Fibroblast of lung (primary cell): ENCODE measurements at regions not wholly inside any gene's neighbourhood (a gene's known extent, or its start where the extent isn't known, plus 50 kb on each side); places are given as distances from the start of the nearest gene placed in this dataset.
A peak's percentile ranks its signal among the peaks of the same experiment; 100 is the strongest.

Experiments
- DNase-seq, 2 donors: peaks; one replicate each; pipeline versions ENCODE4 v3.0.0 to v3.0.0-alpha.2; 2010; ENCODE audit warnings: low read depth in 2 of 2
- H2AFZ ChIP-seq: 2 replicates; pipeline ENCODE4 v1.5.1; 2012; ENCODE audit warnings: low read length, control low read depth, inconsistent platforms
- H3K27ac ChIP-seq: 2 replicates; pipeline ENCODE4 v1.5.1; 2011; ENCODE audit warnings: low read length, control low read depth; ENCODE audit not compliant: insufficient read depth
- H3K27me3 ChIP-seq: 2 replicates; pipeline ENCODE4 v1.5.1; 2011; ENCODE audit warnings: mild to moderate bottlenecking, low read length; ENCODE audit not compliant: control insufficient read depth, insufficient read depth
- H3K36me3 ChIP-seq: 2 replicates; pipeline ENCODE4 v1.5.1; 2011; ENCODE audit warnings: low read length; ENCODE audit not compliant: control insufficient read depth, insufficient read depth
- H3K4me1 ChIP-seq: 2 replicates; pipeline ENCODE4 v1.5.1; 2011; ENCODE audit warnings: low read length; ENCODE audit not compliant: control insufficient read depth, insufficient read depth; ENCODE audit errors: extremely low read depth
- H3K4me2 ChIP-seq: 2 replicates; pipeline ENCODE4 v1.5.1; 2011; ENCODE audit warnings: low read length, control low read depth; ENCODE audit not compliant: insufficient read depth; ENCODE audit errors: extremely low read depth
- H3K4me3 ChIP-seq, 4 experiments: fragments of 200-600 bp in 1 of 4; sonication (generic) in 1 of 4; replicated peaks in 1 of 4; 2 replicates each; pipeline ENCODE4 v1.5.1; 2011 to 2016; ENCODE audit warnings: low read length in 4 of 4, low read depth in 3 of 4, mild to moderate bottlenecking in 3 of 4, control low read depth in 2 of 4, inconsistent platforms in 1 of 4, mixed read lengths in 1 of 4; ENCODE audit not compliant: insufficient read depth in 1 of 4; ENCODE audit errors: control extremely low read depth in 1 of 4
- H3K79me2 ChIP-seq: 2 replicates; pipeline ENCODE4 v1.5.1; 2012; ENCODE audit warnings: mild to moderate bottlenecking, low read length, inconsistent platforms; ENCODE audit not compliant: control insufficient read depth, insufficient read depth
- H3K9ac ChIP-seq: 2 replicates; pipeline ENCODE4 v1.5.1; 2011; ENCODE audit warnings: mild to moderate bottlenecking, low read length, control low read depth; ENCODE audit not compliant: insufficient read depth
- H3K9me3 ChIP-seq: 2 replicates; pipeline ENCODE4 v1.5.1; 2012; ENCODE audit warnings: low read depth, low read length; ENCODE audit not compliant: control insufficient read depth, insufficient read depth
- H4K20me1 ChIP-seq: 2 replicates; pipeline ENCODE4 v1.5.1; 2011; ENCODE audit warnings: low read length; ENCODE audit not compliant: control insufficient read depth, insufficient read depth; ENCODE audit errors: extremely low read depth
- EZH2 ChIP-seq: IDR thresholded peaks from 2 replicates; pipeline ENCODE4 v1.5.1; 2012; ENCODE audit warnings: low read length, control low read depth, mild to moderate bottlenecking; ENCODE audit errors: missing control alignments
- TF ChIP-seq, protein P1 (sequence below), 2 donors: IDR thresholded peaks in 1 of 2; conservative IDR thresholded peaks in 1 of 2; 1 replicate in 1 of 2; 2 replicates in 1 of 2; pipeline ENCODE4 v1.5.1; 2011 to 2012; ENCODE audit warnings: low read length in 2 of 2, control low read depth in 1 of 2, inconsistent platforms in 1 of 2, low read depth in 1 of 2, mild to moderate bottlenecking in 1 of 2

DNA sequence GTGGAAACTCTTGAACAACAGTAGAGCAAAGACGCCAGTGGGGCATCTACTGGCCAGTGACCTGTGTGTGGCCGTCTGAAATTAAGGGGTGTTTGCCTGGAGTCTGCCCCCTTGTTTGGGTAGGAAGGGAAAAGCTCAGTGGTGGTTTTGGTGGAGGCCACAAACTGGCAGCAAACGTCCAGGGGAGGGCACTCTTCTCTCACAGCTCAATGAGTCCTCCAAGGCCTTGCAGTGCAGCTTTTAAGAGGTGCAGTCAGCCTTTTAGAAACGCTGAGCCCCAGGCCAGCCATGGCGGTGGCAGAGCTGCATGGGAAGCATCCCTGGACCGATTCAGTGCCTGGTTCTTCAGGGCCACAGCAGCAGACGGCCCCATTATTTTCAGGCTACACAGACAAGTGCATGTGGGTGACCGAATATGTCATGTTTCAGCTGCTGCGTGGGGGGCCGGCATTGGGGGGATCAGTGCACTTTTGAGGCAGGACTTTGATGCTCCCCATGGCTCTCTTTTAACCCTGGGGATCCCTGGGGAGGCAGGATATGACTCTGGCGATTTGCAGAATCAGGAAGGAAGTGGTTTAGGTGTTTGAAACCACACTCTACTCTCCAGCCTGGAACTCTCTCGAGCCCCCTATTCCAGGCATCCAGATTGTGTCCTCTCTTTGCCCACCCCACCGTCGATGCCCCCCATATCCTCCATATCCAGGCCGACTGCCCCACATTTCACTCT, 414.0 kb downstream of the PRDM2 start:
- Histone ChIP-seq H3K4me3 (no peak overlapping the region), H3K36me3 (no peaks in the 10 kb centered on the region), H3K79me2 (no peaks in the 10 kb centered on the region), H4K20me1 (no peaks in the 10 kb centered on the region), H2AFZ (no peak overlapping the region), H3K4me2 (no peak overlapping the region), H3K9ac (no peak overlapping the region), H3K4me1 (no peaks in the 10 kb centered on the region), H3K27ac (no peak overlapping the region), H3K9me3 (no peaks in the 10 kb centered on the region), H3K27me3 (no peaks in the 10 kb centered on the region)
- TF ChIP-seq, protein P1, sequence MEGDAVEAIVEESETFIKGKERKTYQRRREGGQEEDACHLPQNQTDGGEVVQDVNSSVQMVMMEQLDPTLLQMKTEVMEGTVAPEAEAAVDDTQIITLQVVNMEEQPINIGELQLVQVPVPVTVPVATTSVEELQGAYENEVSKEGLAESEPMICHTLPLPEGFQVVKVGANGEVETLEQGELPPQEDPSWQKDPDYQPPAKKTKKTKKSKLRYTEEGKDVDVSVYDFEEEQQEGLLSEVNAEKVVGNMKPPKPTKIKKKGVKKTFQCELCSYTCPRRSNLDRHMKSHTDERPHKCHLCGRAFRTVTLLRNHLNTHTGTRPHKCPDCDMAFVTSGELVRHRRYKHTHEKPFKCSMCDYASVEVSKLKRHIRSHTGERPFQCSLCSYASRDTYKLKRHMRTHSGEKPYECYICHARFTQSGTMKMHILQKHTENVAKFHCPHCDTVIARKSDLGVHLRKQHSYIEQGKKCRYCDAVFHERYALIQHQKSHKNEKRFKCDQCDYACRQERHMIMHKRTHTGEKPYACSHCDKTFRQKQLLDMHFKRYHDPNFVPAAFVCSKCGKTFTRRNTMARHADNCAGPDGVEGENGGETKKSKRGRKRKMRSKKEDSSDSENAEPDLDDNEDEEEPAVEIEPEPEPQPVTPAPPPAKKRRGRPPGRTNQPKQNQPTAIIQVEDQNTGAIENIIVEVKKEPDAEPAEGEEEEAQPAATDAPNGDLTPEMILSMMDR (conservative IDR thresholded peaks at IDR 0.05 in 1 of 2, IDR thresholded peaks at IDR 0.05 in 1 of 2; ENCODE audit: low read depth in 1 of 2, low read length in 2 of 2): peak; percentile 54 to 74
- no peak for TF ChIP-seq EZH2
- peak; percentile 50 to 56 for DNase-seq

DNA sequence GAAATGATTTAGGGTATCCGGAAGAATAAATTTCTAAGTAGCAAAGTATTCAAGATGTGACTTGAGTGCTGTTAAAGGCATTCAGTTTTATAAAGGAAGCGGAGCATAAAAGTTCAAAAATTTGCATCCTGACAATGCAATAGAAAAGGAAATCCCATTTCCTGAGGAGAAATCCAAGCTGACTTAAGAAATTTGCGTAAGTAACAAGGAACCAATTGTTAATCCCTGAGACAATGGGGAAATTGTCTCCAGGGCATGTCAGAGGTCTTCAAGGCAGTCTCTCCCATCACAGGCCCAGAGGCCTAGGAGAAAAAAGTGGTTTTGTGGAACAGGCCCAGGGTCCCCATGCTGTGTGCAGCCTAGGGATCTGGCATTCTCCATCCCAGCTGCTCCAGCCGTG, 416.0 kb downstream of the PRDM2 start:
- H3K4me3 ChIP-seq: no peak overlapping the region
- H3K9ac ChIP-seq: no peak overlapping the region
- no peak overlapping the region for H2AFZ ChIP-seq
- H3K36me3 ChIP-seq: no peaks in the 10 kb centered on the region
- no peaks in the 10 kb centered on the region for H3K4me1 ChIP-seq
- H3K79me2 ChIP-seq: no peaks in the 10 kb centered on the region
- no peak overlapping the region for H3K4me2 ChIP-seq
- no peak overlapping the region for H3K27ac ChIP-seq
- no peaks in the 10 kb centered on the region for H3K9me3 ChIP-seq
- no peak for DNase-seq
- H3K27me3 ChIP-seq: no peaks in the 10 kb centered on the region
- H4K20me1 ChIP-seq: no peaks in the 10 kb centered on the region
- TF ChIP-seq, protein P1 (conservative IDR thresholded peaks at IDR 0.05 in 1 of 2, IDR thresholded peaks at IDR 0.05 in 1 of 2; ENCODE audit: low read depth in 1 of 2, low read length in 2 of 2): no peak
- no peak for TF ChIP-seq EZH2

DNA sequence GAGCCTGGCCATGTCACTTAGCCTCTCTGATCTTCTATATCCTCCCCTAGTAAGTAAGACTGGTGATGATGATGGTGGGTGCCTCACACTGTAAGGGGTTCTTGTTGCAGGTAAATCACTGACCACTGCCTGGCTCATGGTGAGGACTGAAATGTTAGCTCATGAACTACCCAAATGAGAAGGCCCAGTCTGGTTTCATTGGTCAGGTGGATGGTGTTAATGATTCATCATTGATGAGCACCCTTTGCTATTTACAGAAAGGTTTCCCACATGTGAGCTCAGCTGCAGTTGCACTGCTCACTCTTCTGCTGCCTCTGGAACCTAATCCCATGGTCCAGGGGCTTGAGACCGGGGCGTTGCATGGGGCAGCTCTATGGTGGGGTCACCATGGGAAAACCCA, 417.7 kb downstream of the PRDM2 start:
- no peak overlapping the region for H3K9ac ChIP-seq
- no peak overlapping the region for H3K4me3 ChIP-seq
- H3K9me3 ChIP-seq: no peaks in the 10 kb centered on the region
- H3K27ac ChIP-seq: no peak overlapping the region
- H4K20me1 ChIP-seq: no peaks in the 10 kb centered on the region
- H3K4me2 ChIP-seq: no peak overlapping the region
- H3K4me1 ChIP-seq: no peaks in the 10 kb centered on the region
- DNase-seq: no peak
- no peaks in the 10 kb centered on the region for H3K27me3 ChIP-seq
- no peak overlapping the region for H2AFZ ChIP-seq
- H3K36me3 ChIP-seq: no peaks in the 10 kb centered on the region
- H3K79me2 ChIP-seq: no peaks in the 10 kb centered on the region
- TF ChIP-seq, protein P1 (conservative IDR thresholded peaks at IDR 0.05 in 1 of 2, IDR thresholded peaks at IDR 0.05 in 1 of 2; ENCODE audit: low read depth in 1 of 2, low read length in 2 of 2): no peak
- TF ChIP-seq EZH2: no peak
